Caki2 (cell line): ENCODE measurements at regions not wholly inside any gene's neighbourhood (a gene's known extent, or its start where the extent isn't known, plus 50 kb on each side); places are given as distances from the start of the nearest gene placed in this dataset.
"Not testable (repeated sequence)": the region's sequence is repeated elsewhere in the genome, so short reads cannot be mapped to it uniquely, and the experiment has no call there.

ENCODE experiments used
- DNase-seq: peaks from one replicate; pipeline ENCODE4 v3.0.0-alpha.2; 2015; ENCODE audit warnings: low read depth
- in situ Hi-C: cut with HindIII; loops from 2 replicates; pipeline ENCODE4 v1.10.0; 2016; ENCODE audit warnings: low sequenced_read_pairs, low pct_unique_long_range_greater_than_20kb, mixed read lengths

DNA sequence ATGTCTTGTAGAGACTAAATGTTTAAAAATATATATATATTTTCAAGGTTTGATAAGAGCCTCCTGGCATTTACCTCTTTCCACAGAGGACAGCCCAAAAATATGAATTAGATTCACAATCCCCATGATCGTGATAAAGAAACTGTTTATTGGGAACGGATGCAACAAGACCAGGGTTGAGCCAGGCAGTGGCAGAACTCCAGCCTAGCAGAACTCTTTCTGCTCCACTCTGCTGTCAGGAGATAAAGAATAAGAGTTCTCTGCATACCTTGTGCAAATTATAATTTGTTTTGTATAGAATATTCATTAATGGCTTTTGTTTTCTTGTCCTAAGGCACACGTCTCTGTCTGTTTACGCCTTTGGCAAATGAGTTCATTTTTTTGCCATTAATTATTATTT lies 472.2 kb downstream of the TUSC1 start:
- in situ Hi-C loops = no loop called here
- no peak for DNase-seq

DNA sequence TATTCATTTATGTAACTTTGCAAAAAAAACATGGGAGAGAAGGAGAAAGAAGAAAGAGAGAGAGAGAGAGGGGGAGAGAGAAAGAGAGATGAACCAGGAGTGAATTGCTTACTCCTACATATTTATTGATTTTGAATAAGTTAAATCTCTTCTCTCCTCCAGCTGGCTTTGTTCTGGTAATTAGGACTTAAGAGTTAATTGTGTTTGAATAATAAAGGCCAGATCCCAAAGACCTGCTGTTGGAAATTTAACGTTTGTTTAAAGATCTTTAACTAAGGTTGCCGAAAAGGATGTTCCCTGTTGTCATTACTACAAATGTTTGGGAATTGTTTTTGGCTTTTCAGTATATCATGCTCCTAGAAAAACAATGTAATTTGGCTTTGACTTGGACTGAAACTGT lies 473.0 kb downstream of the TUSC1 start:
- in situ Hi-C loops = no loop called here
- DNase-seq = no peak

DNA sequence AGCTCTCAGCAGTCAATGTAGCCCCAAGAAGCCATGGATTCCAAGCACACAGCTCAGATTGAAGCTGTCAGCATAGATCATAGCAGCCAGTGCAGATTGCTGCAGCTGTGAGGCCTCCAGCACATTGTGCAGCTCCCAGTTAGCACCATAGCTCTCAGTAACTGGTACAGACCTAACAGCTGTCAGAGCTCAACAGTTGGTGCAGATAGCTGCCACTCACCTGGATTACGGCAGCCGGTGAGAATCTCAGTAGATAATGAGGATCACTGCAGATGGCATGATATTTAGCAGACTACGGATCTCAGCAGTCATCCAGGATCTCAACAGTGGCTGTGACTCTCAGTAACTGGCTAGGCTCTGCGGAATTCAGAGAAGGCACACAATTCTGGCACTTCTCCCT lies 500.4 kb downstream of the TUSC1 start:
- DNase-seq = no peak

DNA sequence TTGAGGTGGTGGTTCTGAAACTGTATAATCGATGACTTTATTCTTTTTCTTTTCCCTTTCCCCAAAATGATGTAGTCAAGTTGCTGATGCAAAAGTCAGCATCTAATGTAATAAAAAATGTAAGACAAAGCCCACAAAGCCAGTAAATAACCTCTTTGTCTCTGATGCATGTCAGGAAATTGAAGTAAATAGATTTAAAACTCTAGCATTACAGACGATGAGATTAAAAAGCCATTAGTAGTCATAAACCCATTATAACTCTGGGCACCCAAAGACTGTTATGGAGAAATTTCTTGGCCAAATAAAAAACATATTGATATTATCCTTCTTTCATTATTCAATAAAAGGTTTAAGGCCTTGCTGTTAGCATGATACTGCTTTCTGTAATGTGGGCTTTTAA lies 548.7 kb downstream of the TUSC1 start:
- in situ Hi-C loops = no loop called here
- DNase-seq = no peak

More for the DNA sequence above, 500.4 kb downstream of the TUSC1 start:
- in situ Hi-C loops = no loop called here

DNA sequence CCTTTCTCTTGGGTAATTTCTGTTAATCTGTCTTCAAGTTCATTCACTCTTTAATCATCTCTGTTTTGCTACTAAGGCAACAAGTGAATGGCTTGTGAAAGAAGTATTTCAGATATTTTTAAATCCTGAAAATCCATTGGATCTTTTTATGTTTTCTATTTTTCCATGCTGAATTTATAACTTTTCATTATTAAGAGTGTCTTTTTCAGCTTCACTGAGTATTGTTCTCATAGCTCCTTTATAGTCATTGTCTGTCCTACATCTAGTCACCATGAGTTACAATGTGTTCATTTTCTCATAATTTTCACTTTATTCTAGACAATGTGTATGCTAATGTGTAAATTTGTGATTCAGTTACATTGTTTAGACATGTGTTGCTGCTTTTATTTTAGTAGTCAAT lies 556.4 kb downstream of the TUSC1 start:
- no peak for DNase-seq
- in situ Hi-C loops = no loop called here

DNA sequence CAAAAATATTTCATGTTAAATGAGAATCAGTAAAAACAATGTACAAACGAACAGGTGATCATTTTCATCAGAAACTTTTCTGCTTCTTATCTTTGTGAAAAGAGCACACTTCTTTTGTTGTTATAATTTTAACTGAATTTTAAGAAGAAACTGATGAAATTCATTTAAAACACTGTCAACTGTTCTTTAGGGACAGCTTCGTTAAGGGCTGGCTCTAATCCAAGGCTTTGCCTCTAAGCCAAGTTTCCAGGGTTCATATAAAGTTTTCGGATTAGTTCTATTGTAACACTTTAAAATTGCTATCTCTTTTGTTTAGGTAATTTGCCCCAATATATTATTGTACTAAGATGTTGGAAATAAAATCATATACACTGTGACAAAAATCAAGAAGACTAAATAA lies 559.2 kb downstream of the TUSC1 start:
- in situ Hi-C loops = no loop called here

DNA sequence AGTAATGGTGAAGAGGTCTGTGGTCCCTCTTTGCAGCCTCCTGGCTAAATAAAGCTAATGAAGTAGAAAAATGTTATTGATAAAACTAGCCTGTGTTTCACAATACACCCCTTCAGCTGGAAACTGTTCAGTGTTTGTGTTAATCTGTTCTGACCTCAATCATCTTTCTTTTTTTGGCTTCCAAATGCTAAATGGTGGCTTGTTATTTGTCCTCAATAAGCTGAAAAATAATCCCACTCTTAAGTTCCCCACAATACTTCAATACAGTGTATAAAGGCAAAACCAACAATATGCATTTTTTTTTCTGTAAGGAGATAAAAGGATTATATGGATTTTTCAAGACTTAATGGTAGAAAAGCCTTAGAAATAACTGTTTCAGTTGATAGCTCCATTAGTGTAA lies 560.5 kb downstream of the TUSC1 start:
- in situ Hi-C loops = no loop called here
- no peak for DNase-seq

More for the DNA sequence above, 559.2 kb downstream of the TUSC1 start:
- no peak for DNase-seq

DNA sequence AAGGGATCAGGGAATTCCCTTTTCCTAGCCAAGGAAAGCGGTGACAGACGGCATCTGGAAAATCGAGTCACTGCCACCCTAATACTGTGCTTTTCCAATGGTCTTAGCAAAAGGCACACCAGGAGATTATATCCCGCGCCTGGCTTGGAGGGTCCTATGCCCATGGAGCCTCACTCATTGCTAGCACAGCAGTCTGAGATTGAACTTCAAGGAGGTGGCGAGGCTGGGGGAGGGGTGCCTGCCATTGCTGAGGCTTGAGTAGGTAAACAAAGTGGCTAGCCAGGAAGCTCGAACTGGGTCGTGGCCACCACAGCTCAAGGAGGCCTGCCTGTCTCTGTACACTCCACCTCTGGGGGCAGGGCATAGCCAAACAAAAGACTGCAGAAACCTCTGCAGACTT lies 556.5 kb upstream of the IZUMO3 start:
- DNase-seq, in situ Hi-C loops: not testable (repeated sequence)

DNA sequence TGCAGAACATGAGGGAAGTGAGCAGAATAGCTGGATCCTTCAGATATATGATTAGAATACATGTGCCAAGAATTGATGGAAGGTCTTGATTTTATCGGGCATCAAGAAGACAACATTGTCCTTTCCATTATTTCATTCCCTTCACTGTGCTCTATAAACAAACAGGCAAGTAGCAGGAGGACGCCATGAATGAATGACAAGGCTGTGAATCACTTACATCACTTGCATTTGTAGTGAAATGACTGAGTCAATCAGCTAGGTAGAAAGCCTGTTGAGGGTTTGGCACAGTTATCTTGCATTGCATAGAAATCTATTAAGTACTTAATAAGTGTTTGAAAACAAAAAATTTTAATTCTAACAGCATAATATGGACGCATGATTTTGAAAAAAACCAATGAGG lies 548.8 kb upstream of the IZUMO3 start:
- peak; percentile 32 for DNase-seq
- in situ Hi-C loops = no loop called here

DNA sequence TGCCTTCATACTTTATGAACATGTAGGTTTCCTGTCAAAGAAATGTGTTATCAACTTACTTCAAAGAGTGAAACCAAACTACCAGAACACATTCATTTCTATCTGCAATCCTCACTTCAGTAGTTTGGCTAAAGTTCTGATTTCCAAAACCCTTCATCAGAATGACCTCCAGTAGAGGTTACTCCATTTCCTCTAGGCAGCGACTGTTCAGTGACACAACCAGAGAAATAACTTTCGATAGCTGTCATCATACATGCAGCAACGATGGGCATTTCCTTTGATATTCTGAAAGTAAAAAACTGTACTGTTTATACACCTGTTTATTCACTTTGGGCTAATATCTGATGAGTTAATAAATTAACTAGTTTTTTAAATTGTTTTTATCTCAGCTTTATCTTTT lies 532.5 kb upstream of the IZUMO3 start:
- in situ Hi-C loops = no loop called here
- no peak for DNase-seq

DNA sequence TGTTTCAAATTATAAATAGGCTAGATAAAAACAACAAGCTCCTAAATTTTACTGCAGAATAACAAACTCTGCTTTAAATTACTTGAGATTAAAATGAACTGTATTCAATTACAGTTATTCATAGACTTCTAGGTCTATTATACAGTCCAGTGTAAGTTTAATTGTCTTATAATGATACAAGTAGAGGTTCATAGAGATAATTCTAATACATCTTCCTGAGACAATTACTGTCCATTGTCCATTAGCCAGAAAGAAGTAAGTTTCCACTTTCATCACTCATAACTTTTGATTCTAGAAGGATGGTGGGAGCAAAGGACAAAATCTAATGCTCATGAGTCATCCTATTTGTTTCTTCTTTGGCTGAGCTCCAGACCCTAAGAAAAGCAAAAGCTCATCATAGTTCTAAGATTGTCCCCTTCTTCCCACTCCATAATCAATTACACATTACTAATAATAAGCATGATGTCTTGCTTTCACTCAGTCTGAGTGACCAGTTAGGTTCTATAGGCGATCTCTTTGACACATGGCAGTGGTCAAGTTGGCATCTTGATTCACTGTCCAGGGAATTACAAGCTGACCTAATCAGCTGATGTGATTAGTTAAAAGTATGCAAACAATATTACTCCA lies 502.5 kb upstream of the IZUMO3 start:
- DNase-seq = no peak
- in situ Hi-C loops = no loop called here

DNA sequence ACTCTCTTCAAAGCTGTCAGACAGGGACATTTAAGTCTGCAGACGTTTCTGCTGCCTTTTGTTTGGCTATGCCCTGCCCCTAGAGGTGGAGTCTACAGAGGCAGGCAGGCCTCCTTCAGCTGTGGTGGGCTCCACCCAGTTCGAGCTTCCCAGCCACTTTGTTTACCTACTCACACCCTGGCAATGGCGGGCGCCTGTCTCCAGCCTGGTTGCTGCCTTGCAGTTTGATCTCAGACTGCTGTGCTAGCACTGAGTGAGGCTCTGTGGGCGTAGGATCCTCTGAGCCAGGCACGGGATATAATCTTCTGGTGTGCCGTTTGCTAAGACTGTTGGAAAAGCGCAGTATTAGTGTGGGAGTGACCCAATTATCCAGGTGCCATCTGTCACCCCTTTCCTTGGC lies 499.8 kb upstream of the IZUMO3 start:
- DNase-seq, in situ Hi-C loops: not testable (repeated sequence)

DNA sequence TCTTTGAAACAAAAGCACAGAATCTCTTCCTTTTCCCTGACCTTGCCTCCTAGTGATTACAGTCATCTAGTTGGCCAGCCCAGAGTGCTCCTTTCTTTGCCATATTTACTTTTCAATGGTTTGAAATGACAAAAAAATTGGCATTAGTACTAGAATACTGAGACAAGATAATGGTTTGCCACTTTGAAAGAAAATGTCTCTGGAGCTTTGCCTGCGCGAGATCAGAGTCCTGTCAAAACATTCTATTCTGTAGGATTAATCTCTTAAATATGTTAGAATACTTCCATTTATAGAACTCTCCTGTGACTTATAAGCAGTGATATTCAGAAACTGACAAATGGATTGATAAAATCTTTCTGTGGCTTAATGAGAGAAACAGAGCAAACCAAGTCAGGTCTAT lies 484.0 kb upstream of the IZUMO3 start:
- in situ Hi-C loops = no loop called here
- DNase-seq = no peak

DNA sequence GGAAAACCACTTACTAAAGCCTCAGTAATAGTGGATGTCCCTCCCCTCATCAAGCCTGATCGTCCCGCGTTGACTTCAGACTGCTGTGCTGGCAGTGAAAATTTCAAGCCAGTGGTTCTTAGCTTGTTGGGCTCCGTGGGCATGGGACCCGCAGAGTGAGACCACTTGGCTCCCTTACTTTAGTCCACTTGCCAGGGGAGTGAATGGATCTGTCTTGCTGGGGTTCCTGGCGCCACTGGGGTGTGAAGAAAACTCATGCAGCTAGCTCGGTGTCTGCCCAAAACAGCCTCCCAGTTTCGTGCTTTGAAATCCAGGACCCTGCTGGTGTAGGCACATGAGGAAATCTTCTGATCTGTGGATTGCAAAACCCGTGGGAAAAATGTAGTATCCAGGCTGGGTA lies 480.0 kb upstream of the IZUMO3 start:
- DNase-seq = no peak
- in situ Hi-C loops = no loop called here

DNA sequence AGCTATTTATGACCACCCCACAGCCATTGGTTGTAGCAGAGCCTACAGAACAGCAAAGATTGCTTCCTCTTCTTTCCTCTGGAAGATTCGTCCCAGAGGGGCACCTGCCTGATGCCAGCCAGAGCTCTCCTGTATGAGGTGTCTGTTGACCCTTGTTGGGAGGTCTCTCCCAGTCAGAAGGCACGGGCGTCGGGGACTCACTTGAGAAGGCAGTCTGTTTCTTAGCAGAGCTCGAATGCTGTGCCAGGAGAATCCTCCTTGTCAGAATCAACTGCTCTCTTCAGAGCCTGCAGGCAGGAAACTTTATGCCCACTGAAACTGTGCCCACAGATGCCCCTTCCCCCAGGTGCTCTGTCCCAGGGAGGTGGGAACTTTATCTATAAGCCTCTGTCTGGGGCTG lies 479.5 kb upstream of the IZUMO3 start:
- DNase-seq = no peak
- in situ Hi-C loops = no loop called here

DNA sequence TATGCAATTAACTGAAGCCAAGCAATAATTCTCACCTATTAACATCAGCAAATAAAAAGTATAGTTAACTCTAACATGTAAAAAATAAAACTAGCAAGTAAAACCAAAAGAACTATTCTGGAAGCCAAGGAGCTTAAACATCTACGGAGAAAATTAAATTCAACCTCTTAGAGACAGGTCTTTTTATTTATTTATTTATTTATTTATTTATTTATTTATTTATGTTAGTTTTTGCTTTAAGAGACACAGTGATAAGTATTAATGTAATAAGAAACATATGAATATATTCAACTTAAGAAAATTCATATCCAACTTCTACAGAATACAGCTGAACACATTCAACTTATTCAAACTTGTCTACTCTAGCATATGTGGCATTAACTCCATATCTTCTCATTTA lies 472.1 kb upstream of the IZUMO3 start:
- no peak for DNase-seq
- in situ Hi-C loops = no loop called here

DNA sequence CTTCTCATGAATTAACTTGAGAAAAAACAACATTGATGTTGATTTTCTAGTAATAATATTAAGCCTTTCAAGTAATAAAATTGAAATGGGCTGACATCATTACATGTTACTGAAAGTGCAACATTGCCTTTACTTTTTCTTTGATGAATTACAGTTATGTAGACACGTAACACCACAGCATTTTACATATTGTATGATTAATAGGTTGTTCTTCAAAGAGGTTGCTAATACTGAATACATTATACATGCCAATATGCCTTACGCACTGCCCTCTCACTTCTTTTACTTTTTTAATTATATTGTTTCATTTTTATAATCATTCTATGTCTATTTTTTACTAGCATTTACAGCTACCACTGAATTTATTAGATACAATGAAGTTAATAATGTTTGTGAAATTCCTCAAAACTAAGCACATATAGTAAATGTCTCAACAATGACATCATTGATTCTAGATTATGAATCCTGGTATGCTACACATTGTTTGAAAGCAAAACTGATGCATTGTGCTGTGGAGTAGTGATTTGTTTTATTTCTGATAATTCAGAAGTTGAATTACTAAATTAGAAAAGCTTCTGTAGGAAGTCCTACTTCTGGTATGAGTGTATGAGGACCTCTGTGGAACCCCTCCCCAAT lies 464.4 kb upstream of the IZUMO3 start:
- in situ Hi-C loops = no loop called here
- DNase-seq = no peak

DNA sequence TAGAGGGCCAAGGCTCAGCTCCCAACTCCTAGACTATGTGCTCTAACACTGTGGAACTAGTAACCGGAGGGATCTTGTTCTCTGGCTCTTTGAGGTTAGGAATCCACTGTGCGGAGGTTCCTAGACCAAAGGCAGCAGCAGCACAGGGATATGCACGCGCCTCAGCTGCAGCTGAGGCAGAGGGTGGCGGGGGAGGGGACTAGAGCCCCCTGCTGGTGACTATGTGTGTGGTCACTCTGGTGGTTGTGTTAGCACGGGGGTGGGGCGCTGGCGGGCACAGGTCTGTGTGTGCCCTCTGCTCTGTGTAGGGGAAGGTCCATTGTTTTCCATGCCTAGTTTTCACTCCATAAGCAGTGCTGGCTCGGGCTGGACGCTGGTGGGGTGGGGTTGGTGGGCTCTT lies 458.0 kb upstream of the IZUMO3 start:
- DNase-seq = no peak
- in situ Hi-C loops = no loop called here

DNA sequence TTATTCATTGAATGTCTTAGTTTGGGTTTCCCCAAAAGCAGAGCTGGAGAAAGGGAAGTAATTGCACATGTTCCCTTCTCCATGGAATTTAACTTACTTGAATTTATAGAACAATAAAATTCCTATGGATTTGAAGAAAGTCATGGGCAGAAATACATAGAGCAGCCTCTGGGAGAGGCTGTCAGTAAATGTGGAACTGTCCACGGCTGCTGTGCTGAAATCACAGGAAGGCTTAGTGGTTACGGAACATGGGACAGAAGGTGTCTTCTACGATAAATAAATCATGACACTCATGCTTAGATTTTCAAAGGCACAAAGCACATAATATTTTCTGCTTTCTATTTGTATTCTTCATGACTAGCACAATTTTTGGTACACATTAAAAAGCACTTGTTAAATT lies 440.6 kb upstream of the IZUMO3 start:
- in situ Hi-C loops = no loop called here
- no peak for DNase-seq

DNA sequence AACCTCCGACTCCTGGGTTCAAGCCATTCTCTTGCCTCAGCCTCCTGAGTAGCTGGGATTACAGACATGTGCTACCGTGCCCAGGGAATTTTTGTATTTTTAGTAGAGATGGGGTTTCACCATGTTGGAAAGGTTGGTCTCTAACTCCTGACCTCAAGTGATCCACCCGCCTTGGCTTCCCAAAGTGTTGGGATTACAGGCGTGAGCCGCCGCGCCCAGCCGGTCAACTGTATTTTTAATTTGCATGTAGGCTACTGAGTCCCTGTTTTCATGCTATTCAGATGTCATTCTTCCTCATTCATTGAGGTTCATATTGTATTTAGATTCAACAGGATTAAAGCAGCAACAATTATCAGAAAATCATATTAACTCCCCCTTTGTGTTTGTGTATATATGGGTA lies 425.1 kb upstream of the IZUMO3 start:
- in situ Hi-C loops, DNase-seq: not testable (repeated sequence)
